Fibroblast of lung (primary cell): ENCODE measurements at regions not wholly inside any gene's neighbourhood (a gene's known extent, or its start where the extent isn't known, plus 50 kb on each side); places are given as distances from the start of the nearest gene placed in this dataset.

Source experiments
- CTCF ChIP-seq, 2 donors: IDR thresholded peaks in 1 of 2; conservative IDR thresholded peaks in 1 of 2; 1 replicate in 1 of 2; 2 replicates in 1 of 2; pipeline ENCODE4 v1.5.1; 2011 to 2012; ENCODE audit warnings: low read length in 2 of 2, control low read depth in 1 of 2, inconsistent platforms in 1 of 2, low read depth in 1 of 2, mild to moderate bottlenecking in 1 of 2
- EZH2 ChIP-seq: IDR thresholded peaks from 2 replicates; pipeline ENCODE4 v1.5.1; 2012; ENCODE audit warnings: low read length, control low read depth, mild to moderate bottlenecking; ENCODE audit errors: missing control alignments

- TF ChIP-seq CTCF (conservative IDR thresholded peaks at IDR 0.05 in 1 of 2, IDR thresholded peaks at IDR 0.05 in 1 of 2; ENCODE audit: low read depth in 1 of 2, low read length in 2 of 2) (no peak), EZH2 (no peak)
These were observed 59.9 kb upstream of the TPP2 start for GRCh38 chr13:102536695-102537485.
